HL-60/S4 treated with phorbol 12-myristate 13-acetate at 8.2 ng/mL for 4 days and 3 days (cell line): ENCODE measurements at regions not wholly inside any gene's neighbourhood (a gene's known extent, or its start where the extent isn't known, plus 50 kb on each side); places are given as distances from the start of the nearest gene placed in this dataset.
"Not testable (repeated sequence)": the region's sequence is repeated elsewhere in the genome, so short reads cannot be mapped to it uniquely, and the experiment has no call there.

Experiments
- in situ Hi-C: fragments of 300-500 bp; cut with MboI; formaldehyde crosslinking; loops from 2 replicates; pipeline ENCODE4 v1.15.0; 2022; ENCODE audit warnings: low sequenced_read_pairs

DNA sequence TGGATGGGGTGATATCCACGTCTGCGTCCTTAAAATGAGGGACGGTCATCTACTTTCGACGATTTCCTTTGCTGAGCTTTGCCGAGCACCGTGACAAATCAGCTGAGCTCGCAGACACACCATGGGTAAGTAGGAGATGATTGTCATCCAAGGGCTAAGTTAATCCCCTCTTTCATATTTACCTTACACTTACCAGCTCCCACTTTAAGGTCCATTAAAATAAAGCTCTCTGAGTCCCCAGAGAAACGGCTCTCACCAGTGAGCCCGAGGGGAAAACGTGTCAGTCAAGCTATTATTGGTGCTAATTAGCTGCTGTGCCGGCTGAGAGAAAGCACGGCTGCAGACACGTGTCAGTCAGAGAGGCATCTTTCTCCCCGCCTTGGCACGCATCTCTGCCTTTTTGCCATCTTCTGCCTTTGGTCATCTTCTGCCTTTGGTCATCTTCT is 72.2 kb downstream of the CRLF2 start:
- in situ Hi-C loops = no loop called here

DNA sequence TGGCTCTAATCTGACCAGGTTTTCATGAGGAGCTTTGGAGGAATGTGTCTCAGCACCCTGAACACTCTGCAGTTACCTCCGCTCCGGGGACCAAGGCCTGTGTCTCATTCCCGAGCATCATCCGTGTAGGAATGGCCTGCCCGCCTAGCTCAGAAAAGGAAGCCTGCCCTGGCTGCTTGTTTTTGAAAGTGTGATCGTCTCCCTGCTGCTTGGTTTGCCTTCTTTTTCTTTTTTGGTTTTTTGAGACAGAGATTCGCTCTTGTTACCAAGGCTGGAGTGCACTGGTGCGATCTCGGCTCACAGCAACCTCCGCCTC is 73.3 kb downstream of the CRLF2 start:
- in situ Hi-C loops = no loop called here

DNA sequence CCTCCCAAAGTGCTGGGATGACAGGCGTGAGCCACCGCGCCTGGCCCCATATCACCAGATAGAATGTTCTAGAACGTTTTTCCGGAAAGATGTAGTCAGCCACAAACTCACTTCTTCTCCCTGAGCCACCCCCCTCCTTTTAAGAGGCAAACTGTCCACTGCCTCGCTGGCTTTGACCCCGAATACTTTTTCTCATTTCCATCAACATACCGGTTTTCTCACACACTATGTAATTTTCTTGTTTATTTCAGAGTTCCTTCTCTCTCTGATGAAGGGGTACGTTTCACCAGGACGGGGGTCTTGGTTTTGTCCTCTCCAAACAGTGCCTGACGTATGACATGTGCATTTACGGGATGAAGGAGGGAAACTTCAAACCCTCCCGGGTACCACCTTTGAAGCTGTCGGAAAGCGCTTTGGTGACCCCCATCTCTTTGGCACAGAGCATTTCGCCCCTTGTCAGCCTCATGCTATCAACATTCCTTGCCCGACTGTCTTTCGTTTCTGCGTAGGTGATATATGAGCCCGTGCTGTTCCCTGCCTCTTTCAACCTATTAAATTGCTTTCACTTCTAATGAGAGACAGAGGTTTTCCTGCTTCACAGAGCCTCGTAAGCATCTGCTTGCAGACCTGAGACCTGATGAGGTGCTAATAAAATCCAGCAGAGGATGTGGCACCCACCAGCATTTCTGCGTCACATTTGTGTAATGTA is 73.8 kb downstream of the CRLF2 start:
- in situ Hi-C loops = no loop called here

DNA sequence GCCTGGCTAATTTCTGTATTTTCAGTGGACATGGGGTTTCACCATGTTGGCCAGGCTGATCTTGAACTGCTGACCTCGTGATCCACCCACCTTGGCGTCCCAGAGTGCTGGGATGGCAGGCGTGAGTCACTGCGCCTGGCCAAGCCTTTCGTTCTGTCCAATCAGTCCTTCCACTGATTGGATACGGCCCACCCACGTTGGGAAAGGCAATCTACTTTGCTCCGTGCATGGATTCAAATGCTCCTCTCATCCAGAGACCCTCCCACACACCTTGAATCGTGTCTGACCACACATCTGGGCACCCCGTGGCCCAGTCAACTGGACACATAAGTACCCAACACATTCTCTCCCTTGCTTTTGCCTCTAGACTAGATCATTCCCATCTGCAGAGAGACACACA is 74.9 kb downstream of the CRLF2 start:
- in situ Hi-C loops = no loop called here

DNA sequence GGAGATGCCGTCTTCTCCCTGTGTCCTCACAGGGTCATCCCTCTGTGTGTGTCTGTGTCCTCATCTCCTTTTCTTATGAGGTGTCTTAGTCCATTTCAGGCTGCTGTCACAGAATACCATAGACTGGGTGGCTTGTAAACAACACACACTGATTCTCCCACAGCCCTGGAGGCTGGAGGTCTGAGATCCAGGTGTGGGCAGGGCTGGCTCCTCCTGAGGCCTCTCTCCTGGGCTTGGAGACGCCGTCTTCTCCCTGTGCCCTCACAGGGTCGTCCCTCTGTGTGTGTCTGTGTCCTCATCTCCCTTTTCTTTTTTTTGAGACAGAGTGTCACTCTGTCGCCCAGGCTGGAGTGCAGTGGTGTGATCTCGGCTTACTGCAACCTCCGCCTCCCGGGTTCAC is 75.9 kb downstream of the CRLF2 start:
- in situ Hi-C loops = not testable (repeated sequence)

DNA sequence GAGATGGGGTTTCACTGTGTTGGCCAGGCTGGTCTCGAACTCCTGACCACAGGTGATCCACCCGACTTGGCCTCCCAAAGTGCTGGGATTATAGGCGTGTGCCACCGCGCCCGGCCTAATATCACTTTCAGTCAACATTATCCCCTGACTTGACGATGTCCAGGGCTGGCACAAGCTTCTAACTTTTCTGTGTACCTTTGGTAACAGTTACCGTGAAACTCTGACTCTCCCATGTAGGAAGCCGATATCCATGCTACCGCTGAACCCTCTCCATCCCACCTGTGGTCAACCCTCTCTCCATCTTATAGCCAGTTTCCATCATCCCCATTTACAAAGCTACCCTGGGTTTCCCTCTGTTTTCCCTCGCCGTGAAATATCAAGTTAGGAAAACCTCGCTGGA is 77.5 kb downstream of the CRLF2 start:
- in situ Hi-C loops = no loop called here

DNA sequence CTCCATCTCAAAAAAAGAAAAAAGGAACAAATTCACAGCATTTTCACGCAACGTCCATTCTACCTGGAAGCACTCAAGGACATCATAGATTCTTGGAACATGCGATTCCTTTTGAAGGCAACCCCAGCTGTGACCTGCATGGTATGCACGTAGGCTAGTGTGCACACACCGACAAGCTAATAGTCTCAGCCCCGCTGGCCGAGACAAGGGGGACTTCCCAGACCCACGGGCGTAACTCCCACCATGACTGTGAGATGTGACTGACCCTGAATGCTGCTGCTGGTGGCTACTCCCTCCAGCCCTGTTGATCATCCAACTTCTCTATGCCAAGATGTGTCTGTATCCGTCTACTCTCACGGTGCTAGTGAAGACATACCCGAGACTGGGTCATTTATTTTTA is 78.3 kb downstream of the CRLF2 start:
- in situ Hi-C loops = no loop called here

DNA sequence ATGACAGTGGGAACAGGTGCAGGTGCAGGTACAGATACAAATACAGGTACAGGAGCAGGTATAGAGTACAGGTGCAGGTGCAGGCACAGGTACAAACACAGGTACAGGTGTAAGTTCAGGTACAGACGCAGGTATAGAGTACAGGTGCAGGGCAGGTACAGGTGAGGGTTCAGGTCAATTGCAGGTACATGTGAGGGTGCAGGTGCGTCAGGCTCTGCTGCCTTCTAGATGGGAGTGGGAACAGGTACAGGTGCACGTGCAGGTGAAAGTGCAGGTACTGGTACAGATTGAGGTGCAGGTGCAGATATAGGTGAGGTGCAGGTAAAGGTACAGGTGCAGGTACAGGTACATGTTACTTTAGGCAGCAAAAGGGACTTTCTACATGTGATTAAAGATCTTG is 85.7 kb downstream of the CRLF2 start:
- in situ Hi-C loops = no loop called here

DNA sequence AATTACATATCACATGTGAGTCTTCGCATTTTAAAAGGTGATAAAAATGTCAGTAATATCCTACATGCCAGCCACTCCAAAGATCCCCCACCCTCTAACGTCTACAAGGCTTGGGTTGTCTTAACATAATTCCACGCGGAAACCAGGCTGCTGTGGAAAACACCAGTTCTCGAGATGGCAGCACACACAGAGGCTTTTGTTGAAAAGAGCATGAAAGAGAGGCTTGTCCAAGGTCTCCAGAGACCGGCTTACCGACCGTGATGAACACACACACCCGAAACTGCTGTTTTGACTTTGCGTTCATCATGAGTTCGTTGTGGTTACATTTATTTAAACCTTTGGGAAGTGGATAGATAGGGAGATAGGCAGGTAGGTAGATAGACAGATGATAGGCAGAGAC is 87.9 kb downstream of the CRLF2 start:
- in situ Hi-C loops = no loop called here

DNA sequence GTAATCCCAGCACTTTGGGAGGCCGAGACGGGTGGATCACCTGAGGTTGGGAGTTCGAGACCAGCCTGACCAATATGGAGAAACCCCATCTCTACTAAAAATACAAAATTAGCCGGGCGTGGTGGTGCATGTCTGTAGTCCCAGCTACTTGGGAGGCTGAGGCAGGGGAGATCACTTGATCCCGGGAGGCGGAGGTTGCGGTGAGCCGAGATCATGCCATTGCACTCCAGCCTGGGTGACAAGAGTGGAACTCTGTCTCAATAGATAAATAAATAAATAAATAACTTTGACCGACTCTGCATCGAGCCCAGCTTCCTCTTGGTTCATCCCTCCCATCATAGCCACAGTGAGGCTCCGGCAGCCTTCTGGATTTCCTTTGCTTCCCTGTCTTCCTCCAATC is 89.6 kb downstream of the CRLF2 start:
- in situ Hi-C loops = not testable (repeated sequence)

DNA sequence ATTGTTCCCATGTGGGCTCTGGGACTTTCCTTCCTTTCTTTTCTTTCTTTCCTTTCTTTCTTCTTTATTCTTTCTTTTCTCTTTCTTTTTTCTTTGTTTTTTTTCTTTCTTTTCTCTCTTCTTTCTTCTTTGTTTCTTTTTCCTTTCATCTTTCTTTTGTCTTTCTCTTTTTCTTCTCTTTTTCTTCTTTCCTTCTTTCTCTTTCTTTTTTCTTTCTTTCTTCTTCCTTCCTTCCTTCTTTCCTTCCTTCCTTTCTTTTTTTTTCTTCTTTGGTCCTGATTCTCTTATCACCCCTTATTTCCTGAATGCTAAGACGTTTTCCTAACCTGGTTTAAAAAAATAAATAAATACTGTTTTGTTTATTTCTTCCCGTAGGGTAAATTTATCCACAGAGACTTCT is 93.2 kb downstream of the CRLF2 start:
- in situ Hi-C loops = no loop called here

DNA sequence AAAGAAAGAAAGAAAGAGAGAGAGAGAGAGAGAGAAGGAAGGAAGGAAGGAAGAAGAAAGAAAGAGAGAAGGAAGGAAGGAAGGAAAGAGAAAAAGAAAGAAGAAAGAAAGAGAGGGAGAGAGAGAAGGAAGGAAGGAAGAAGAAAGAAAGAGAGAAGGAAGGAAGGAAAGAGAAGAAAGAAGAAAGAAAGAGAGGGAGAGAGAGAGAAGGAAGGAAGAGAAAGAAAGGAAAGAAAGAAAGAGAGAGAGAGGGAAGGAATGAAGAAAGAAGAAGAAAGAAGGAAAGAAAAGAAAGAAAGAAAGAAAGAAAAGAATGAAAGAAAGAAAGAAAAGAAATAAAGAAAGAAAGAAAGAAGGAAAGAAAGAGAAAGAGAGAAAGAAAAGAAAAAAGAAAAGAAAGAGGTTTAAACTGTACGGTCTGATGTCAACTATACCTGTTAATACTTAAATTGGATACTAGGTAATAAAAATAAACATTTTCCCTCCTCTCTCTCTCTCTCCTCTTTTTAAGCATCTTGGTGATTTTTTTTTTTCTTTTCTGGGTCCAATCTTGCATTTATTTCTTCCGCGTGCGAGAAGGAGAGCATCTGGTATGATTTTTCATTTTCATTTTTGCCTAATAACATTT is 93.8 kb downstream of the CRLF2 start:
- in situ Hi-C loops = no loop called here

DNA sequence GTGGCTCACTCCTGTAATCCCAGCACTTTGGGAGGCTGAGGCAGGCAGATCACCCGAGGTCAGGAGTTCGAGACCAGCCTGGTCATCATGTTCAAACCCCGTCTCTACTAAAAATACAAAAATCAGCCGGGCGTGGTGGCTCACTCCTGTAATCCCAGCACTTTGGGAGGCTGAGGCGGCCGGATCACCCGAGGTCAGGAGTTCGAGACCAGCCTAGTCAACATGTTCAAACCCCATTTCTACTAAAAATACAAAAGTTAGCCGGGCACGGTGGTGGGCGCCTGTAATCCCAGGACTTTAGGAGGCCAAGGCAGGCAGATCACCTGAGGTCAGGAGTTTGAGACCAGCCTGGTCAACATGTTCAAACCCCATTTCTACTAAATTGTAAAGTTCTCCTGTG is 97.0 kb downstream of the CRLF2 start:
- in situ Hi-C loops = not testable (repeated sequence)

DNA sequence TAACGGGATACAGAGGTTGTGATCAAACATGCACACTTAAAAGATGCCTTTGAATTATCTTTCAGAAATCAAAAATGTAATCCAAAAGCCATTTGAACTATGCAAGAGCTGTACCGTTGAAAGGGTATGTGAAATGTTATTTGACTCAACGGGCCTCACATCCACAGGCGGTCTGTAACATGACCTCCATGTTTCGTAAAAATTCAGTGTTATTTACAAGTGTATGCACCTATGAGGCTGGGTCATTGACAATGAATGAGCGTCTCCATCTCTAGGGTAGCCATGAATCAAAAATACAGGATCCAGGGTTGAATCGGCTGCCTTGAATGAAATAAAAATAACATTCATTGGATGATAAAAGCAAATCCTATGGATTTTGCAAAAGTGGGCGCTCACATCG is 100.1 kb downstream of the CRLF2 start:
- in situ Hi-C loops = no loop called here

DNA sequence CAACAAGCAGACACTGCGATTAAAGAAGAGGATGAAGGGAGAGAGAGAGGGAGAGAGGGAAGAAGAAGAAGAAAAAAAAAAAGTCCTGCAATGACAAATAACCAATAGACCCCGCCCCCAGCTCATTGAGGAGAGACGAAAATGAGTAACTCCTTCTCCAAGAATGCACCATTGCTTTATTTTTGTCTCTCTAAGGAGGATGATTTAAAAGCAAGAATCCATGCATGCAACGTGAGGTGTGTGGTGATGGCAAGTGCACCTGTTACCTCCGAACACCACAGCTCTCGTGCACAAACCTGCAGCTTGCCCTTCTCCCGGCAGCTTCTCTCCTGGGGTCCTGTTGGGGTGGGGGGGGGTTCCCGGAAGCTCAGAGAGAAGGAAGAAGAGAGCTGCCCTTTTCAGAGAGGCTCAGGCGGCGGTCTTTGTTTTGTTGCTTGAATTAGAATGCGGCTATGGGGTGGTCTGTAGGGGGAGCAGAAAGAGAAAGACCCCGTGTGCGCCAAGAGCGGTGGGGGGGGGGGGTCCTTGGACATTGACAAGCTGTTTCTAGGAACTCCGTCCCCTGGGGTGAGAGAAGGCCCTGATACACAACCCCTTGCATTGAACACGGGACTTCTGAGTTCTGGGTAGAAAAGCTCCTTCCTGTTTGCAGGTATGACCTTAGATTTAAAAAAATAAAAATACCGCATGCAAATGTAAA is 100.7 kb downstream of the CRLF2 start:
- in situ Hi-C loops = no loop called here

DNA sequence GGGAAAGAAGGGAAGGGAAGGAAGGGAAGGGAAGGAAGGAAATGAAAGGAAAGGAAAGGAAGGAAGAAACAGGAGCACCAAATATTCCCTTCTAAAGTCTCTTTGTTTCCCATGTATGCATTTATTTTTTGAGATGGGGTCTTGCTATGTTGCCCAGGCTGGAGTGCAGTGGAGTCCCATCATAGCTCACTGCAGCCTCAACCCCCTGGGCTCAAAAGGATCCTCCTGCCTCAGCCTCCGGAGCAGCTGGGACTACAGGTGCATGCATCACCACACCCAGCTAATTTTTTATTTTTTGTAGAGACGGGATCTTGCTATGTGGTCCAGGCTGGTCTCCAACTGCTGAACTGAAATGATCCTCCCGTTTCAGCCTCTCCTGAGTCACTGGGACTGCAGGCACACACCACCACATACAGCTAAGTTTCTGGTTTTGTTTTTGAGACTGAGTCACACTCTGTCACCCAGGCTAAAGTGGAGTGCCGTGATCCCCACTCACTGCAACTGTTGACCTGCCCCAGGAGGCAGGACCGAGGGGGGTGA is 102.8 kb downstream of the CRLF2 start:
- in situ Hi-C loops = no loop called here

DNA sequence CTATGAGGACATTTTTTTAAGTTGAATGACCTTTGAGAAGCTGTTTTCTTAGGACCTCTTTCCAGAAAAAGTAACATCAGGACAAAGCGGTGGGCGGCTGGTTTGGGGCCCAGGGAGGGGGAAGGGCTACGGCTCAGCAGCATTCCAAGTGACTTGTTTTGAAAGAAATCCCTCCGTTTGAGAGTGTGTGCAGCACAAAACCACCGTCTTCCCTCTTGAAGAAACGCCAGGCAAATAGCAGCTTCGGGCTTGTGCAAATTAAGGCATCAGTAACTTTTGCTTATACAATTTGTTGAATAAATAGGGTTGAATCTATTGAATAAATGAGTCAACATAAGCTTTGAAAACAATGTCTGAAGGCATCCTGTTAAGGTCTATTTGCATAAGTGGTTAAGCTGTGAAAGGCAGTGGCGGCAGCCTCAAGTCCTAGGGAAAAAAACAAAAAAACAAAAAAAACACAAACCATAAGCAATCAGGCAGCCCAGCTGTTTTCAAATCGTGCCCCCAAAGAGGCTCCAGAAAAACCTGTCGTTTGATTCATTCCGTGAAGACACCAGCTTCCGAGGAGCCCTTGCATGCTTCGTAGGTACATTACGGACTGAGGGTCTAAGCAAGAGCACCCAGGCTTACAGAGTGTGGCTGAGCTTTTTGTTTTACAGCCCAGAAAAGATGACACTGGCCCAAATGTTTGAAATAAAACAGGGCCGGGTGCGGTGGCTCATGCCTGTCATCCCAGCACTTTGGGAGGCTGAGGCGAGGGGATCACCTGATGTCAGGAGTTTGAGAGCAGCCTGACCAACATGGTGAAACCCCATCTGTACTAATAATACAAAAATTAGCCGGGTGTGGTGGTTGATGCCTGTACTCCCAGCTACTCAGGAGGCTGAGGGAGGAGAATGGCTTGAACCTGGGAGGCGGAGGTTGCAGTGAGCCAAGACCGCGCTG is 103.7 kb downstream of the CRLF2 start:
- in situ Hi-C loops = no loop called here

DNA sequence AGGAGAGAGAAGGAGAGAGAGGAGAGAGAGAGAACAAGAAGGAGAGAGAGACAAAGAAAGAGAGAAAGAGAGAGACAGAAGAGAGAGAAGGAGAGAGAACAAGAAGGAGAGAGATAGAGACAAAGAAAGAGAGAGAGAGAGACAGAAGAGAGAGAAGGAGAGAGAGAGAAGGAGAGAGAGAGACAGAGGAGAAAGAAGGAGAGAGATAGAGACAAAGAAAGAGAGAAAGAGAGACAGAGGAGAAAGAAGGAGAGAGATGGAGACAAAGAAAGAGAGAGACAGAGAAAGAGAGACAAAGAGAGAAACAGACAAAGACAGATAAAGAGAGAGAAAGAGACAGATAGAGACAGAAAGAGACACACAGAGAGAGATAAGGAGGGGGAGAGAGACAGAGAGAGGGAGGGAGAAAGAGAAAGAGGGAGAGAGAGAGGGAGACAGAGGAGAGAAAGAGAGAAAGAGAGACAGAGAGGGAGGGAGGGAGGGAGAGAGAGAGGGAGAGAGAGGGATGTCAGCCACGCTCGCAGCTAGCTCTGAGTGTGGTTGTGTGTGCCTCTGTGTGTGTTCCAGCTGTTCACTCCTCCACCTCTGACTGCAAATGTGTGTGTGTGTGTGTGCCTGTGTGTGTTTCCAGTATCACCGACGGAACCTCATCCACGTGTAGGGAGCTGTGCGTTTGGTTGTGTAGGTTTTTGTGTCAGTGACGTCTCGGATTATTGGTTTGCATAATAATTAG is 105.8 kb downstream of the CRLF2 start:
- in situ Hi-C loops = no loop called here

DNA sequence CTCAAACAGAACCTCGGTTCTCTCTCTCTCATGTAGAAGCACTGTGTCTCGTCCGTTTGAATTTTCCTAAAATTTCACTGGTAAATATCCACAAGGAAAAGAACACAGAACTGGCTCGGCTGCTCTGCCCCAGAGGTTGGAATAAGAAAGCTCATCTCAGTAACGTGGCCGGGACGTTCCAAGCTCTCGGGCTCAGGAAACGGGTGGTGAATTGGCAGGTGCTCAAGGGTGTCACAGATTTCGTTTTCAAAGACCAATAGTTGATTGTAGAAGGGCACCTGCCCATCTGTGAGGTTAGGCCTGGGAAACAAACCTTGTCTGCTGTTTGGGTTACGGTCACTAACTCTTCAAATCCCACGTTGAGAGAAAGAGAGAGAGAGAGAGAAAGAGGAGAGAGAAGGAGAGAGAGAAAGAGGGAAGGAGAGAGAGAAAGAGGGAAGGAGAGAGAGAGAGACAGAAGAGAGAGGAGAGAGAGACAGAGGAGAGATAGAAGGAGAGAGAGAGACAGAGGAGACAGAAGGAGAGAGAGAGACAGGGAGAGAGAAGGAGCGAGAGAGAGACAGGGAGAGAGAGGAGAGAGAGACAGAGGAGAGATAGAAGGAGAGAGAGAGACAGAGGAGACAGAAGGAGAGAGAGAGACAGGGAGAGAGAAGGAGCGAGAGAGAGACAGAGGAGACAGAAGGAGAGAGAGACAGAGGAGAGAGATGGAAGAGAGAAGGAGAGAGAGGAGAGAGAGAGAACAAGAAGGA is 106.6 kb downstream of the CRLF2 start:
- in situ Hi-C loops = no loop called here

DNA sequence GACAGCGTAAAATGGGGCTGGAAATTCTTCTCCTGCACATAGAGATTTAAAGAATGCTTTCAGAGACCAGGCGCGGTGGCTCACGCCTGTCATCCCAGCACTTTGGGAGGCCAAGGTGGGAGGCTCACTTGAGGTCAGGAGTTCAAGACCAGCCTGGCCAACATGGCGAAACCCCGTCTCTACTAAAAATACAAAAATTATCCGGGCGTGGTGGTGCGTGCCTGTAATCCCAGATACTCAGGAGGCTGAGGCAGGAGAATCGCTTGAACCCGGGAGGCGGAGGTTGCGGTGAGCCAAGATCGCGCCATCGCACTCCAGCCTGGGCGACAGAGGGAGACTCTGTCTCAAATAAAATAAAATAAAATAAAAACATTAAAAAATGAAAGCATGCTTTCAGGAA is 107.4 kb downstream of the CRLF2 start:
- in situ Hi-C loops = not testable (repeated sequence)
